ENCODE measurements at regions not wholly inside any gene's neighbourhood (a gene's known extent, or its start where the extent isn't known, plus 50 kb on each side); places are given as distances from the start of the nearest gene placed in this dataset.

DNA sequence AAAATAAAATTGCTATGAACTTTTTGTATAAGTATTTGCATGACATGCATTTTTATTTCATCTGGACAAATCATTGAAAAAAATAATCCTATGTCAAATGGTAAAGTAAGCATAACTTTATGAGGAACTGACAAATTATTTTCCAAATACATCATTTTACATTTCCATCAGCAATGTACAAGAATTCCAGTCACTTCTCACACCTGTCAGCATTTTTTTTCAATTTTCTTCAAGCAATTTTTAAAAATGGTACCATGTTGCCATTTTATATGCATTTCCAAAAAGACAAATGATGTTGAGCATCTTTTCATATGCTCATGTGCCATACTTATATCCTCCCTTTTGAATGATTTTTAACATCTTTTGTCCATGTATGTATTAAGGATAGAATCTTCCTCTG lies 961.7 kb upstream of the PIK3C3 start:
- TF ChIP-seq, protein P1, sequence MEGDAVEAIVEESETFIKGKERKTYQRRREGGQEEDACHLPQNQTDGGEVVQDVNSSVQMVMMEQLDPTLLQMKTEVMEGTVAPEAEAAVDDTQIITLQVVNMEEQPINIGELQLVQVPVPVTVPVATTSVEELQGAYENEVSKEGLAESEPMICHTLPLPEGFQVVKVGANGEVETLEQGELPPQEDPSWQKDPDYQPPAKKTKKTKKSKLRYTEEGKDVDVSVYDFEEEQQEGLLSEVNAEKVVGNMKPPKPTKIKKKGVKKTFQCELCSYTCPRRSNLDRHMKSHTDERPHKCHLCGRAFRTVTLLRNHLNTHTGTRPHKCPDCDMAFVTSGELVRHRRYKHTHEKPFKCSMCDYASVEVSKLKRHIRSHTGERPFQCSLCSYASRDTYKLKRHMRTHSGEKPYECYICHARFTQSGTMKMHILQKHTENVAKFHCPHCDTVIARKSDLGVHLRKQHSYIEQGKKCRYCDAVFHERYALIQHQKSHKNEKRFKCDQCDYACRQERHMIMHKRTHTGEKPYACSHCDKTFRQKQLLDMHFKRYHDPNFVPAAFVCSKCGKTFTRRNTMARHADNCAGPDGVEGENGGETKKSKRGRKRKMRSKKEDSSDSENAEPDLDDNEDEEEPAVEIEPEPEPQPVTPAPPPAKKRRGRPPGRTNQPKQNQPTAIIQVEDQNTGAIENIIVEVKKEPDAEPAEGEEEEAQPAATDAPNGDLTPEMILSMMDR (IDR thresholded peaks at IDR 0.05; ENCODE audit: insufficient read depth, low read depth, low read length): no peak
- no peak for TF ChIP-seq EZH2 (IDR thresholded peaks at IDR 0.05; ENCODE audit: insufficient read depth, low read length)
